HCT116 (cell line): ENCODE measurements at regions not wholly inside any gene's neighbourhood (a gene's known extent, or its start where the extent isn't known, plus 50 kb on each side); places are given as distances from the start of the nearest gene placed in this dataset.

Experiments
- ATAC-seq: fragments of 200-7000 bp; cut with Tn5 transposase; 2 replicates; pipeline ENCODE4 v1.9.1; 2020; ENCODE audit warnings: mild to moderate bottlenecking, moderate library complexity
- BruUV-seq: library from RNA; stranded (reverse); fragments of 400-500 nt; replicated peaks from 2 replicates; lab custom pipeline; 2021; lab: Mats Ljungman, UMichigan
- CTCF ChIA-PET: fragments of 300-600 bp; sonication (Branson Sonifier 250); formaldehyde crosslinking; loops from one replicate; lab custom pipeline; 2021; ENCODE audit warnings: antibody characterized with exemption; lab: Charles Lee
- POLR2A ChIA-PET: fragments of 300-600, 350-600 bp; sonication (Branson Sonifier 250); formaldehyde crosslinking; loops from one replicate; lab custom pipeline; 2021; ENCODE audit warnings: antibody characterized with exemption; lab: Charles Lee
- RAD21 ChIA-PET, 2 experiments: fragments of 300-600 bp; sonication (Branson Sonifier 250); formaldehyde crosslinking; loops; one replicate each; lab custom pipeline; 2023; ENCODE audit warnings: low total read pairs in 2 of 2; ENCODE audit not compliant: uncharacterized antibody in 2 of 2, unreplicated experiment in 2 of 2, low non-redundant PET in 1 of 2; lab: Charles Lee
- DNase-seq: peaks from one replicate; pipeline ENCODE4 v3.0.0-alpha.2; 2010; ENCODE audit warnings: low read depth, low spot score
- H2AFZ ChIP-seq: fragments of 200-600 bp; shearing (Covaris generic), sonication (generic); 2 replicates; pipeline ENCODE4 v1.6.1; 2017; ENCODE audit warnings: low read depth, mixed run types, mixed read lengths, antibody characterized with exemption, low read length; ENCODE audit not compliant: poor library complexity, severe bottlenecking
- H3K27ac ChIP-seq: 2 replicates; pipeline ENCODE4 v1.5.1; 2012; ENCODE audit warnings: low read depth, low read length
- H3K27me3 ChIP-seq: fragments of 200-600 bp; sonication (generic); 2 replicates; pipeline ENCODE4 v1.6.1; 2016; ENCODE audit warnings: mixed run types, low read length, mixed read lengths; ENCODE audit not compliant: insufficient read depth
- H3K36me3 ChIP-seq, 2 experiments: fragments of 200-500 bp in 1 of 2; fragments of 200-600 bp in 1 of 2; sonication (Bioruptor generic) in 1 of 2; sonication (generic) in 1 of 2; 2 replicates each; pipeline versions ENCODE4 v1.5.1 to v1.6.1; 2014 to 2016; ENCODE audit warnings: low read length in 2 of 2, inconsistent platforms in 1 of 2, mixed read lengths in 1 of 2, mixed run types in 1 of 2; ENCODE audit not compliant: insufficient read depth in 2 of 2, control insufficient read depth in 1 of 2
- H3K4me1 ChIP-seq, 2 experiments: fragments of 200-600 bp in 1 of 2; sonication (generic) in 1 of 2; 2 replicates each; pipeline versions ENCODE4 v1.5.1 to v1.6.1; 2012 to 2017; ENCODE audit warnings: low read length in 2 of 2, inconsistent platforms in 1 of 2, mild to moderate bottlenecking in 1 of 2, mixed read lengths in 1 of 2, mixed run types in 1 of 2, moderate library complexity in 1 of 2; ENCODE audit not compliant: insufficient read depth in 2 of 2, control insufficient read depth in 1 of 2
- H3K4me2 ChIP-seq: fragments of 200-600 bp; sonication (generic); 2 replicates; pipeline ENCODE4 v1.6.1; 2017; ENCODE audit warnings: mixed run types, low read length, mixed read lengths
- H3K4me3 ChIP-seq, 2 experiments: fragments of 200-600 bp in 1 of 2; sonication (generic) in 1 of 2; replicated peaks in 1 of 2; 2 replicates each; pipeline ENCODE4 v1.5.1; 2011 to 2016; ENCODE audit warnings: low read length in 2 of 2, control low read depth in 1 of 2, low read depth in 1 of 2, mild to moderate bottlenecking in 1 of 2, mixed read lengths in 1 of 2, mixed run types in 1 of 2
- H3K79me2 ChIP-seq: fragments of 200-600 bp; sonication (generic); 2 replicates; pipeline ENCODE4 v1.6.1; 2017; ENCODE audit warnings: mild to moderate bottlenecking, mixed run types, low read length, moderate library complexity, mixed read lengths; ENCODE audit not compliant: insufficient read depth
- H3K9ac ChIP-seq: fragments of 200-600 bp; sonication (generic); 2 replicates; pipeline ENCODE4 v1.6.1; 2016; ENCODE audit warnings: low read length, mixed read lengths
- H3K9me2 ChIP-seq: fragments of 200-600 bp; sonication (generic), shearing (Covaris generic); 2 replicates; pipeline ENCODE4 v1.6.1; 2017; ENCODE audit warnings: mixed run types, mild to moderate bottlenecking, moderate library complexity; ENCODE audit not compliant: insufficient read depth
- H3K9me3 ChIP-seq, 2 experiments: fragments of 200-500 bp in 1 of 2; fragments of 200-600 bp in 1 of 2; sonication (Bioruptor generic) in 1 of 2; sonication (generic) in 1 of 2; 2 replicates each; pipeline ENCODE4 v1.6.1; 2014 to 2017; ENCODE audit warnings: low read length in 2 of 2, mixed read lengths in 2 of 2, inconsistent platforms in 1 of 2, low read depth in 1 of 2, mild to moderate bottlenecking in 1 of 2, mixed run types in 1 of 2, moderate library complexity in 1 of 2; ENCODE audit not compliant: control insufficient read depth in 1 of 2, insufficient read depth in 1 of 2
- H4K20me1 ChIP-seq: fragments of 200-600 bp; sonication (generic), shearing (Covaris generic); 2 replicates; pipeline ENCODE4 v1.6.1; 2017; ENCODE audit warnings: mixed run types, mild to moderate bottlenecking, moderate library complexity; ENCODE audit not compliant: insufficient read depth
- ATF3 ChIP-seq: IDR thresholded peaks from 2 replicates; pipeline ENCODE4 v1.6.1; 2012
- CBX3 ChIP-seq: IDR thresholded peaks from 2 replicates; pipeline ENCODE4 v1.6.1; 2012; ENCODE audit warnings: low read depth
- CTCF ChIP-seq, 3 experiments: fragments of 200-600 bp in 1 of 3; sonication (generic) in 1 of 3; IDR thresholded peaks in 2 of 3; conservative IDR thresholded peaks in 1 of 3; 2 replicates each; pipeline ENCODE4 v1.5.1; 2012 to 2017; ENCODE audit warnings: low read depth in 2 of 3, low read length in 2 of 3, antibody characterized with exemption in 1 of 3, borderline replicate concordance in 1 of 3, control low read depth in 1 of 3, mild to moderate bottlenecking in 1 of 3, mixed read lengths in 1 of 3, mixed run types in 1 of 3, moderate library complexity in 1 of 3; ENCODE audit not compliant: insufficient read depth in 1 of 3
- ELF1 ChIP-seq: IDR thresholded peaks from 2 replicates; pipeline ENCODE4 v1.6.1; 2012; ENCODE audit warnings: low read depth, borderline replicate concordance
- EZH2 ChIP-seq: fragments of 200-600 bp; sonication (generic); IDR thresholded peaks from 2 replicates; pipeline ENCODE4 v1.6.1; 2017; ENCODE audit warnings: antibody characterized with exemption, mixed run types
- FOSL1 ChIP-seq: IDR thresholded peaks from 2 replicates; pipeline ENCODE4 v1.6.1; 2012; ENCODE audit warnings: low read depth
- JUND ChIP-seq: IDR thresholded peaks from 2 replicates; pipeline ENCODE4 v1.6.1; 2012
- MAX ChIP-seq: IDR thresholded peaks from 2 replicates; pipeline ENCODE4 v1.6.1; 2012
- POLR2A ChIP-seq: IDR thresholded peaks from 2 replicates; pipeline ENCODE4 v1.7.0; 2011; ENCODE audit warnings: borderline replicate concordance; ENCODE audit not compliant: insufficient read depth, insufficient read length; ENCODE audit errors: extremely low read depth
- POLR2AphosphoS5 ChIP-seq: IDR thresholded peaks from 2 replicates; pipeline ENCODE4 v1.6.1; 2011; ENCODE audit warnings: mild to moderate bottlenecking, low read depth, low read length, moderate library complexity
- SIN3A ChIP-seq: IDR thresholded peaks from 2 replicates; pipeline ENCODE4 v1.6.1; 2012; ENCODE audit warnings: low read depth
- SRF ChIP-seq: IDR thresholded peaks from 2 replicates; pipeline ENCODE4 v1.6.1; 2012; ENCODE audit warnings: low read depth
- TCF7L2 ChIP-seq: IDR thresholded peaks from 2 replicates; pipeline ENCODE4 v1.7.0; 2011; ENCODE audit warnings: borderline replicate concordance, inconsistent platforms; ENCODE audit not compliant: insufficient read depth, insufficient read length; ENCODE audit errors: extremely low read depth
- YY1 ChIP-seq: IDR thresholded peaks from 2 replicates; pipeline ENCODE4 v1.6.1; 2011; ENCODE audit warnings: low read length, low read depth, moderate library complexity, mild to moderate bottlenecking; ENCODE audit not compliant: insufficient replicate concordance; ENCODE audit errors: extremely low read depth
- ZFX ChIP-seq: fragments of 450-650 bp; IDR thresholded peaks from 2 replicates; pipeline ENCODE4 v1.6.1; 2017
- intact Hi-C: fragments of 100-400 bp; cut with micrococcal nuclease; formaldehyde crosslinking; loops from 2 replicates; pipeline ENCODE4 v1.10.0; 2022

- Histone ChIP-seq H3K4me2 (no peak overlapping the region), H3K36me3 (no peaks in the 10 kb centered on the region), H3K79me2 (no peaks in the 10 kb centered on the region), H3K4me3 (no peak overlapping the region), H3K9ac (no peak overlapping the region), H3K4me1 (no peaks in the 10 kb centered on the region), H3K27ac (no peak overlapping the region), H3K9me2 (no peaks in the 10 kb centered on the region), H4K20me1 (no peaks in the 10 kb centered on the region), H3K27me3 (no peaks in the 10 kb centered on the region), H2AFZ (no peak overlapping the region), H3K9me3 (no peaks in the 10 kb centered on the region)
- no peak for DNase-seq
- ChIA-PET CTCF (interaction anchor here (1.7 kb wide), 1 partner anchor 13 kb away, joined by 5 read pairs; no protein-coding TSS in a partner anchor), POLR2A (no interaction called here), RAD21 (no interaction called here)
- intact Hi-C loops = no loop called here
- no TSS peak for BruUV-seq
- no peak for ATAC-seq
- no peak for TF ChIP-seq CTCF (IDR thresholded peaks at IDR 0.05 in 2 of 3, conservative IDR thresholded peaks at IDR 0.05 in 1 of 3; ENCODE audit: borderline replicate concordance in 1 of 3, insufficient read depth in 1 of 3, low read depth in 2 of 3, low read length in 2 of 3)
- no peak for TF ChIP-seq ELF1
- no peak for TF ChIP-seq CBX3
- TF ChIP-seq, all 23 proteins: peak for 0
Measured at GRCh38 chr15:31501536-31502157, 175.0 kb downstream of the KLF13 start.

GRCh38 chr15:31502541-31503229 lies 176.1 kb downstream of the KLF13 start:
- Histone ChIP-seq H3K36me3 (no peaks in the 10 kb centered on the region), H3K4me1 (no peaks in the 10 kb centered on the region), H4K20me1 (no peaks in the 10 kb centered on the region), H3K27ac (no peak overlapping the region), H3K9ac (no peak overlapping the region), H3K9me2 (no peaks in the 10 kb centered on the region), H3K4me2 (no peak overlapping the region), H3K4me3 (no peak overlapping the region), H3K79me2 (no peaks in the 10 kb centered on the region), H2AFZ (no peak overlapping the region), H3K9me3 (no peaks in the 10 kb centered on the region), H3K27me3 (no peaks in the 10 kb centered on the region)
- CTCF ChIA-PET = no interaction called here
- RAD21 ChIA-PET = no interaction called here
- DNase-seq (no peak), ATAC-seq (no peak)
- intact Hi-C loops = no loop called here
- no TSS peak for BruUV-seq
- POLR2A ChIA-PET = no interaction called here
- TF ChIP-seq TCF7L2 (no peak), YY1 (no peak), MAX (no peak), CTCF (IDR thresholded peaks at IDR 0.05 in 2 of 3, conservative IDR thresholded peaks at IDR 0.05 in 1 of 3; ENCODE audit: borderline replicate concordance in 1 of 3, insufficient read depth in 1 of 3, low read depth in 2 of 3, low read length in 2 of 3) (no peak), JUND (no peak), POLR2A (no peak), EZH2 (no peak), ZFX (no peak), POLR2AphosphoS5 (no peak), FOSL1 (no peak), ATF3 (no peak), SIN3A (no peak), SRF (no peak)
